Jurkat, Clone E6-1 (cell line): ENCODE measurements at regions not wholly inside any gene's neighbourhood (a gene's known extent, or its start where the extent isn't known, plus 50 kb on each side); places are given as distances from the start of the nearest gene placed in this dataset.
A peak's percentile ranks its signal among the peaks of the same experiment; 100 is the strongest.

Experiments
- DNase-seq: peaks from one replicate; pipeline ENCODE4 v3.0.0-alpha.2; 2011; ENCODE audit warnings: low read depth, low spot score
- H3K4me3 ChIP-seq: 2 replicates; pipeline ENCODE4 v1.5.1; 2011; ENCODE audit warnings: mild to moderate bottlenecking, low read length, control low read depth, moderate library complexity

DNA sequence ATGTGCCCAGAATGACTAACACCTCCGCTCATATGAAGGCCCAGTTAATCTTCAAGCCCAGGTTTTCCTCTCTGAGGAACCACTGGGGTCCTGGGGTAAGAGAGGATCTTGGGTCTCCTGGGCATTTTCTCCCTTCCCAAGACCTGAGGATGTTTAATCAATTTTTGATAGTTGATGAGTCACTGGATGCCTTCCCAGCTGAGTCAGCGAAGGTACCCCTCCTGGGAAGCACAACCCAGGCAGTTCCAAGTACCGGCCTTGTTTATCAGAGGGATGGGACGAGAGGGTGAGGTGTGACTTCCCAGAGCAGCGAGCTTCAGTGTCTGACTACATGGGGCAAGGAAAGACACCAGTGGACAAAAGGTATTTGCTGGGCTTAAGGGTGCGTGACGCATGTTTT is 119.6 kb upstream of the IL12B start:
- no peak for DNase-seq
- no peak overlapping the region for H3K4me3 ChIP-seq

DNA sequence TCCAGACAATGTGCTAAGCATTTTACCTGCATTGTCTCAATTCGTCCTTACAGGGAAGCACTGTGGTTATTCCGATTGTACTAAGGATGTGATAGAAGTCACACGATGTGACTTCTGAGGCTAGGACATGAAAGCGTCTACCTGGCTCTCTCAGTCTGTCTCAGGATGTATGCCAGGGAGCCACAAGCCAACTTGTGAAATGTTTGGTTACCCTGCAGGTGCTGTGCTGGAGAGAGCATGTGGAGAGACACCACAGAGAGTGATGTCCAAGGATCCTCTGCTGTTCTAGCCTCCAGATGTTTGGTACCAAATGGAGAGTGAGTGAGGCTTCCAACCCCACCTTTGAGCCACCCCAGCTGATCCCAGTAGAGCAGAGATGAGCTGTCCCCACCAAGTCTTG is 120.1 kb upstream of the IL12B start:
- peak; percentile 28 for DNase-seq
- no peak overlapping the region for H3K4me3 ChIP-seq

- no peak for DNase-seq
- H3K4me3 ChIP-seq: no peak overlapping the region
Measured at GRCh38 chr5:159451197-159452052, 121.1 kb upstream of the IL12B start.

DNA sequence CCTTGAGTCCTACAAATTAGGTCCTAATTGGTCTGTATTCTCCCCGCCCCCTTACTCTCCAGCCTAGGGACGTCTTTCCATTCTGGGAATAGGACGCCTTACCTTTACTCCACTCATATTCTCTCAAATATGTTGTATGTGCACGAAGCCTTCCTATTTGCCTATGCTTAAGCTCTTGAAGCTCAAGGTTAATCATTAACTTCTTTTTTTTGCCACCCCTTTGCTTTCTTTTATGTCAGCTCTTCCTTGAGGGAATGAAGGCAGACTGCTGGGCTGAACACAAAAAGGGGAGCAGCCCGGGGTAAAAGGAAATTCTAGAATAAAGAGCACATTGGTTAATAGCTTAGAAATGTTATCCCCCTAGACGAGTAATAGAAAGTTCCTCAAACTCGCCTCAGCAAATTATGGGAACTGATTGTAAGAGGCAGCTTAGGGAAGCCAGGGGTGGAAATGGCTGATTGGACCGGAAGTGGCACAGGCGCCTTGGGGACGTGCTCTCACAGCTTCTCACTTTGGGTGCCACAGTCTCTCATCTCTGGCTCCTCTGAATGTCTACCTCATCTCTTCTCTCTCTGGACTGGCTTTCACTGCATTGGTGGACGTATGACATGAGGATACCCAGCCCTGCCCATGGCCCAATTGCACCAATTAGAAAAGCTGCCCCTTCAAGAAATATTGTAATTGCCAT is 122.3 kb upstream of the IL12B start:
- no peak for DNase-seq
- no peak overlapping the region for H3K4me3 ChIP-seq

GRCh38 chr5:159453209-159453608 is 122.9 kb upstream of the IL12B start:
- no peak overlapping the region for H3K4me3 ChIP-seq
- DNase-seq: no peak

DNA sequence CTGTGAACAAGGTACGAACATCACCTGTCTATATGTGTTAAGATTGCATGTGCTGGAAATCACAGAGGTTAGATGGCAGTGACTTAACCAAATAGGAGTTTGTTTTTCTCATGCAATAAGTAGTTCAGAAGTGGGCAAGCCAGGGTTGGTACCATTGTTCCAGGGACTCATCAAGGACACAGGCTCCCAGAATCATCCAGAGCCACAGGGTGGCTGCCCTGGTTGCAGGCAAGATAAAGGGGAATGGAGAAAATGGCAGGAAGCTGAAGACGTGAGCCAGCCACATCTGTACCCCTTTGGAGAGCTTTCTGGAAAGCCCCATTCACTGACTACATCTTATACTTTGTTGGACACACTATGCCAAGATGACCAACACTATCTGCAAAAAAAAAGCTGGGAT is 126.0 kb upstream of the IL12B start:
- no peak overlapping the region for H3K4me3 ChIP-seq
- no peak for DNase-seq

DNA sequence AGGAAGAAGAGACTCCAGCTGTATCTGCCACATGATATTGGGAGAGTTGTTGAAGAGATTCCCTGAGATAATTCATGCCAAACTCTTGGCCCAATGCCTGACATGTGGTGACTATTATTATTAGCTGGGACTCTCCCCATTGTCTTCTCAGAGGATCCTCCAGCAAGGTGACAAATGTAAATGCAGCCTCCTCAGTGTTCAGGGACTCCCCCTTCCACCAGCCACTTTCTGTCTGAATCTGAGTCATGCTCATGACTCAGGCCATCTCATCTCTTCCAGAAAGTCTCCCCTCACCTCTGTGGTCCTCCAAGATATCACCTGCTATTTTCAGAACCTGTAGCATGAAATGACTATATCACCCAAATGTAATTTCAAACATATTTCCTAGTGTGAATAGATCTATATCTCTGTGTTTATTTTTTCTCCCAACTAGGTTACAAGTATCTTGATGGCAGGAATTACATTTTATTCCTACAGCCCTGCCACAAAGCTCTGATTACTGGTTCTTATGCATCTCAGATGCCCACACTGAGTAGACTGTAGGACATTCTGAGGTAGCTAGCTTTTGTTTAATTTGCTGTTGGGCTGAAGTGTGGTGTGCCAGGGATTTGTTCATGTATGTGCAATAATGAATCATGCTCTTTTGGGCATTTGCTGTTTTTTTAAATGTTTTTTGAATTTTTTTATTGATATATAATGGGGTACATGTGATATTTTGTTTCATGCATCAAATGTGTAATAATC is 126.6 kb upstream of the IL12B start:
- no peak overlapping the region for H3K4me3 ChIP-seq
- DNase-seq: no peak

GRCh38 chr5:159458217-159458711 is 128.0 kb upstream of the IL12B start:
- no peak for DNase-seq
- H3K4me3 ChIP-seq: no peak overlapping the region

DNA sequence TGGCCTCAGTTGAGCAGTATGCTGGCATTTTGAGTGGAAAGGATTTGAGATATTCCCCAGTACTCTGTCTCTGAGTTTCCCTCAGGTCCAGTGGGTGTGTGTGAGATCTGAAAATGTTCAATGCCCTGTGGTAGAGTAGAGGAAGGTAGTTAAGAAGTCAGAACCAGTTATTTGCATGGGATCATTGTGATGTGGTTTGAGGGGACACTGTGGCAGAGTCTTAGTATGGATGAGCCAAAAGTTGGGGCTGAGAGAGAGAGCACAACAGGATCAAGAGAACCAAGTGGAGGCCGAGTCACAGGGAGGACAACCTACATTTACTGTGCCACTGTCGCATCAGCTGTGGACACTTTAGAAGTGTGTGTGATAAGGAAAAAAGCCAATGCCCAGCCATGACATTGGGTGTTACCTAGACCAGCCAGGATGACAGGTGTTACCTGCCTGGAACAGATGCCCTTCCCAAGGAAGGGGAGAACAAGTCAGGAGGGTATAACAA is 128.9 kb upstream of the IL12B start:
- no peak for DNase-seq
- no peak overlapping the region for H3K4me3 ChIP-seq

DNA sequence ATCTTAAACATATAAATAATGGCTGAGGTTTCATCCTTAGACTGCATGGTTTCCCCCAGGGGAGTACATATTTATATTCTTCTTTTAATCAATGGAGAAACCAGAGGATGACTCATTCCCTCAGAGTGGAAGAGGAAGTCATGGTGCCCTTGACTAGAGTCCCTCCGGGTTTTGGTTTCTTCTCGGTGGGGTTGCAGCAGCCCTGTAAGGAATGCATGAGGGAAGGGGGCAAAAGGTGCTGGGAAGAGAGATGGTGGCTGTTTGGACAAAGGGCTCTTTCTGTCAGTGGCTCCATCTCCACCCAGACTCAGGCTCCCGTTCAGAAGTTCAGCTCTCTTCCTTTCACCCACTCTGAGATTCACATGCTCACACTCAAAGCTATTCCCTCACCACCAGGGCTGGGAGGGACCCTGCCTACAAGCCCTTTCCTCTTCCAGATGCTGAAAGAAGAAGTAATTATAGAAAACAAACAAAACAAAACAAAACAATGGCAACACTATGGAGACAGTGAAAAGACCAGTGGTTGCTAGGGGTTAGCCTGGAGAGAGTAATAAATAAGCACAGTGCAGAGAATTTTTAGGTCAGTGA is 129.8 kb upstream of the IL12B start:
- H3K4me3 ChIP-seq: no peak overlapping the region
- DNase-seq: no peak

DNA sequence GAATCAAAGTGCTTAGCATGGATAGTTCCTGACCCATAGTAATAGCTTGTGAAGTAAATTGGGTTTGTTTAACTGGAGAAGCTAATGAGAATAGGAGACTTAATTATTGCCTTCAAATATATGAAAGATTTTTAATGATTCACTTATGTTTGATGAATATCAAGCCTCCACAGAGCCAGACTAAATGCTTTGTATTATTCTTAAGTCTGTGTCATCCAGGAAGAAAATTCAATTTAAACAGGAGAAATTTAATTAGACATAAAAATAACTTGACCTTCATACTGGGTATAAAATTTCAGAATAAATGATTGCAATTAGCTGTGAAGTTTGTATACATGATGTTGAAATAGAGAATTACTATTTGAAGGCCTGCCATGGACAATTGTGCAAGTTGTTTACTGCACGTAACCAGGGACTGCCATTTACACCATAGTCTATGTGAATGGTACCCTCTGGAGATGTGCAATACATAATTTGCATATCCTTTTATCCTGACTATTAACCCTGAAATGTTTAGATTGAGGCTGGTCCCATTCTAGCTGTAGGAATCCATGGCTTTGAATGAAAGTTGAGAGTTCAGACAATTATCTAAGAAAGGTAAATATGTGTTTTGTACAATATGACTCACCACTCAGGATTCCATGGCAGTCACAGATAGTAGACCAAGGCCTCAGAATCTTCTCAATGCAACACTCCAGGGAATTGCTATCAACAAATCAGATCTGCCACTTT is 133.5 kb upstream of the IL12B start:
- DNase-seq: no peak

DNA sequence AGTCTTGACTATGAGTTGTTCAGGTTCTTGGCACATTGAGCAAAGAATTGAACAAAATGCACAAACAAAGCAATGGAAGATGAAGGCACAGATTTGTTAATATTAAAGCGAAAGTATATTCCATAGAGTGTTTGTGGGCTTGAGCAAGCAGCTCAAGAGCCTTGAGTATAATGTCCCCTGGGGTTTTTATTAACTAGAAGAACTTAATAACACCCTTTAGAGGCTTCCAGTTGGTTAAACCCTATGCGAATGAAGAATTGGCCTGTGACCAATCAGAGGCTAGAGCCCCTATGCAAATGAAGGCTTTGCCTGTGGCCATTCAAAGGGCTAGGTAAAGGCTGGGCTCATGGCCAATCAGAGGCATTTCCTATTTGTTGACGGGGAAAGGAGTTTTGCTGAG is 135.3 kb upstream of the IL12B start:
- H3K4me3 ChIP-seq: no peak overlapping the region
- DNase-seq: no peak

More for the DNA sequence above, 133.5 kb upstream of the IL12B start:
- H3K4me3 ChIP-seq: no peak overlapping the region

DNA sequence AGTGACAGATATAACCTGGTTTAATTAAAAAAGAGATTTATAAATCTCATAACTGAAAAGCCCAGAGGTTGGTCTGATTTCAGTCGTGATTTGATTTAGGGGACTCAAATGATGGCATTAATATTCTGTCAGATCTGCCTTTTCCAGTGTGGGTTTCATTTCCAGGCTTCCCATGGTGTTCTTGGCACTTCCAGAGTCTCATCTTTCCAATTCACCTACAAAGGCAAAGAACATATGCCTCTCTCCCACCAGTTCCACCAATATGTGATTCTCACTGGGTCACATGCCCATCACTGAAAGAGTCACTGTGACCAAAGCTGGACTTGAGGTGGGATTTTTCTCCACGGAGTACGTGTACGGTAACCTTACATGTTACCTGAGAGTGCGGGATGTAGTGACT is 137.4 kb upstream of the IL12B start:
- DNase-seq: no peak

DNA sequence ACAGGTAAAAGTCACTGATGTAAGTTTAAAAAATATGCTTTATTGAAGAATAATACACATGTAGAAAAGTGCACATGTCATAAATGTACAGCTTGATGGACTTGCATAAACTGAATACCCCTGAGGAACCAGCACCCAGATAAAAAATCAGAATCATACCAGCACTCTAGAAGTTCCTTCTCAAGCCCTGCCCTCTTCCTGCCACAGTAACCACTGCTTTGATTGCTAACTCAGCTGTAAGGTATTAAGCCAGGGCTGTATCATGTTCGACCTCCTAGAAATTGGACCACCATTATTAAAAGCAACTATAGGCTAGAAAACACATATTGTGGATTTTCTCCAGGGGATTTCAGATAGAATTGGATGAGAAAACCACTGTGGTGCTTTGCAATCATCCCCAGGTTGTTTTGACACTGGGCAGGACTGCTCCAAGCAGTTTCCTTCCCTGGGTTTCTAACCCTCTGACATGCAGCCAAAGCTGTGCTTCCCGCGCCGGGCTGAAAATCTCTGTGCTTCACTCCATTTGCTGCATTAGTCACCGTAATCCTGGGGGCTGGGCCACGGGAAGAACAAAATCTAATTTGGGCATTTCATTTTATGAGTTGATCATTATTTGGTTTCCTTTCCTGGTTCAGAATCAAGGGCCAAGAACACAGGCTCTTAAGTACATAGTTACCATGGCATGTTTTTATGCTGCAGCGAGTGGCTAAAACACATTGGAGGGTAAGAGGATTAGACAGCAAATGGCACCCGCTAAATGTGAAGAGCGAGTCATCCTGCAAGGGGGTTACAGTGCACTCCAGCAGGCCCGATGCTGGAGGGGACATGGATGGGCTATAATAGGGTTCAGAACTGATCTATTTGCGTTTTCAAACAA is 139.4 kb upstream of the IL12B start:
- H3K4me3 ChIP-seq: no peak overlapping the region
- no peak for DNase-seq

More for the DNA sequence above, 137.4 kb upstream of the IL12B start:
- no peak overlapping the region for H3K4me3 ChIP-seq

GRCh38 chr5:159471904-159472303 is 141.6 kb upstream of the IL12B start:
- DNase-seq: no peak
- H3K4me3 ChIP-seq: no peak overlapping the region

DNA sequence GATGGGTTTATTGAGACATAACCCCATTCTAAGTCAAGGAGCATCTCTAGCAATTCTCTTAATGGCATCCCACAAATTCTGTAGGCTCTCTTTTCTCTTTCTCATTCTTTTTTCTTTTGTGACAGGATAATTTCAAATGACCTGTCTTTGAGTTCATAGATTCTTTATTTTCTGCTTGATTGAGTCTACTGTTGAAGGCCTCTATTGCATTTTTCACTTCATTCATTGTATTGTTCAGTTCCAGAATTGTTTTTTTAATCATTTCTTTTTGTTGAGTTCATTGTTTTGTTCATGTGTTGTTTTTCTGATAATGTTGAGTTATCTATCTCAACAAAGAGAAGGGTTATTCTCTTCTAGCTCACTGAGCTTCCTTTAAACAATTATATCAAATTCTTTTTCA is 144.7 kb upstream of the IL12B start:
- no peak overlapping the region for H3K4me3 ChIP-seq
- DNase-seq: no peak

- no peak for DNase-seq
- no peak overlapping the region for H3K4me3 ChIP-seq
Measured at GRCh38 chr5:159478950-159479349, 148.7 kb upstream of the IL12B start.

DNA sequence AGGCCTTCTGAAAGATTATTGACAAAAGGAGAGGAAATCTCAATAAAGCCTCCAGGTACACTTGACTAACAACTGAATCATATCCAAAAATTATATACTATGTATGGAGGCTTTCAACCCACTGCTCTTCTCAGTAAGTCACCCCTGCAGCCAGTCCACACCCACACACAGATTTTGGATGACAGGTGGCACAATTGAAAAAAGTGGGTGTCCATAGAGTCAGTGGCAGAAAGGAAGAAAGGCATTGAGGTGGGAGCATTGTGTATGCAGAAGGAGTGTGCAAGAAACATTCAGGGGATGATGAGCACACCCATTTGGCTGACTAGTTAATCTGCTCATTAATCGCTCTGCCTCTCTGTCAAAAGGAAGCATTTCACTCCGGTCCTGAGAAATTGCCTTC is 150.6 kb upstream of the IL12B start:
- no peak overlapping the region for H3K4me3 ChIP-seq
- no peak for DNase-seq
